B cell (primary cell): ENCODE measurements at regions not wholly inside any gene's neighbourhood (a gene's known extent, or its start where the extent isn't known, plus 50 kb on each side); places are given as distances from the start of the nearest gene placed in this dataset.

Experiments used
- ATAC-seq: fragments of 200-7000 bp; cut with Tn5 transposase; one replicate; pipeline ENCODE4 v1.10.0; 2021; ENCODE audit warnings: low read depth, mild to moderate bottlenecking, moderate number of reproducible peaks, moderate library complexity
- CTCF ChIA-PET: fragments of 350-600 bp; sonication (Branson Sonifier 250); formaldehyde crosslinking; loops from one replicate; lab custom pipeline; 2021; ENCODE audit warnings: antibody characterized with exemption, inconsistent platforms; lab: Charles Lee
- POLR2A ChIA-PET: fragments of 350-600 bp; sonication (Branson Sonifier 250); formaldehyde crosslinking; loops from one replicate; lab custom pipeline; 2021; ENCODE audit warnings: antibody characterized with exemption; lab: Charles Lee
- DNase-seq: peaks from one replicate; pipeline ENCODE4 v3.0.0; 2013
- H2AFZ ChIP-seq: 2 replicates; pipeline ENCODE4 v1.6.1; 2012; ENCODE audit warnings: mild to moderate bottlenecking, low read depth, low read length; ENCODE audit not compliant: insufficient read depth, poor library complexity, severe bottlenecking
- H3K27ac ChIP-seq, 2 donors: 1 replicate in 1 of 2; 2 replicates in 1 of 2; pipeline ENCODE4 v1.5.1; 2012 to 2013; ENCODE audit warnings: low read length in 2 of 2, mild to moderate bottlenecking in 2 of 2, moderate library complexity in 1 of 2
- H3K27me3 ChIP-seq, 4 experiments: fragments of 200-600 bp in 1 of 4; sonication (generic) in 1 of 4; replicated peaks in 1 of 4; 1 replicate in 2 of 4; 2 replicates in 2 of 4; pipeline versions ENCODE4 v1.6.1 to v1.7.0; 2013 to 2016; ENCODE audit warnings: low read length in 3 of 4, mild to moderate bottlenecking in 2 of 4, mixed read lengths in 1 of 4, moderate library complexity in 1 of 4; ENCODE audit not compliant: insufficient read depth in 4 of 4, control insufficient read depth in 3 of 4; ENCODE audit errors: control extremely low read depth in 1 of 4
- H3K36me3 ChIP-seq, 2 experiments: replicated peaks in 1 of 2; 1 replicate in 1 of 2; 2 replicates in 1 of 2; pipeline versions ENCODE4 v1.6.1 to v1.7.1; 2013; ENCODE audit warnings: low read length in 1 of 2; ENCODE audit not compliant: insufficient read depth in 2 of 2, control insufficient read depth in 1 of 2; ENCODE audit errors: control extremely low read depth in 1 of 2, extremely low read depth in 1 of 2
- H3K4me1 ChIP-seq, 2 donors: fragments of 200-600 bp in 1 of 2; sonication (generic) in 1 of 2; 1 replicate in 1 of 2; 2 replicates in 1 of 2; pipeline versions ENCODE4 v1.5.1 to v1.6.1; 2013 to 2017; ENCODE audit warnings: low read length in 2 of 2; ENCODE audit not compliant: control insufficient read depth in 2 of 2, insufficient read depth in 2 of 2
- H3K4me2 ChIP-seq: replicated peaks from 2 replicates; pipeline ENCODE3; 2012; ENCODE audit warnings: mild to moderate bottlenecking, low read depth, low read length; ENCODE audit not compliant: poor library complexity, severe bottlenecking
- H3K4me3 ChIP-seq, 5 experiments: fragments of 200-600 bp in 1 of 5; sonication (generic) in 1 of 5; 1 replicate in 3 of 5; 2 replicates in 2 of 5; pipeline versions ENCODE4 v1.5.1 to v1.7.0; 2011 to 2016; ENCODE audit warnings: low read length in 4 of 5, mild to moderate bottlenecking in 4 of 5, low read depth in 2 of 5, control low read depth in 1 of 5, moderate library complexity in 1 of 5; ENCODE audit not compliant: insufficient read depth in 1 of 5; ENCODE audit errors: control extremely low read depth in 1 of 5, extremely low read depth in 1 of 5
- H3K79me2 ChIP-seq: fragments of 200-600 bp; sonication (generic); one replicate; pipeline ENCODE4 v1.6.0; 2016; ENCODE audit warnings: low read length; ENCODE audit not compliant: control insufficient read depth, insufficient read depth
- H3K9ac ChIP-seq: fragments of 200-600 bp; sonication (generic); 2 replicates; pipeline ENCODE4 v1.6.1; 2017; ENCODE audit warnings: mild to moderate bottlenecking, low read length, moderate library complexity
- H3K9me3 ChIP-seq, 3 donors: one replicate each; pipeline versions ENCODE4 v1.6.1 to v1.7.1; 2013; ENCODE audit warnings: low read length in 2 of 3; ENCODE audit not compliant: control insufficient read depth in 2 of 3, insufficient read depth in 1 of 3; ENCODE audit errors: control extremely low read depth in 1 of 3
- H4K20me1 ChIP-seq: 2 replicates; pipeline ENCODE4 v1.6.0; 2012; ENCODE audit warnings: mild to moderate bottlenecking, low read length; ENCODE audit not compliant: insufficient read depth, control insufficient read depth, poor library complexity, severe bottlenecking
- H3K27ac Mint-ChIP-seq: one replicate; pipeline ENCODE4 v1.8.0; 2021; ENCODE audit warnings: mixed read lengths
- H3K27me3 Mint-ChIP-seq: one replicate; pipeline ENCODE4 v1.8.0; 2021; ENCODE audit warnings: mixed read lengths
- H3K4me1 Mint-ChIP-seq: one replicate; pipeline ENCODE4 v1.8.0; 2021; ENCODE audit warnings: mixed read lengths
- H3K4me3 Mint-ChIP-seq: one replicate; pipeline ENCODE4 v1.8.0; 2021; ENCODE audit warnings: mixed read lengths
- H3K9me3 Mint-ChIP-seq: one replicate; pipeline ENCODE4 v1.8.0; 2022; ENCODE audit warnings: mixed read lengths; ENCODE audit not compliant: insufficient read depth
- CTCF ChIP-seq: fragments of 200-600 bp; IDR thresholded peaks from one replicate; pipeline ENCODE4 v1.8.0; 2022; ENCODE audit warnings: antibody characterized with exemption, mild to moderate bottlenecking
- EZH2 ChIP-seq: IDR thresholded peaks from 2 replicates; pipeline ENCODE4 v1.6.1; 2012; ENCODE audit warnings: borderline replicate concordance, low read depth, mild to moderate bottlenecking, moderate library complexity, low read length; ENCODE audit not compliant: insufficient read depth, poor library complexity, severe bottlenecking
- WGBS: methylation state at CpG from one replicate; pipeline ENCODE4 v1.1.5; 2013; ENCODE audit warnings: missing lambda C conversion rate; ENCODE audit not compliant: insufficient coverage; 5-methylcytosine and 5-hydroxymethylcytosine counted together
- intact Hi-C: fragments of 100-400 bp; cut with micrococcal nuclease; formaldehyde crosslinking; loops from one replicate; pipeline ENCODE4 v1.10.0; 2022

- no peaks in the 10 kb centered on the region for H3K4me1 Mint-ChIP-seq
- Histone ChIP-seq H3K4me1 (no peaks in the 10 kb centered on the region), H3K4me3 (no peak overlapping the region), H3K9me3 (no peaks in the 10 kb centered on the region), H3K27me3 (no peaks in the 10 kb centered on the region), H3K4me2 (no peak overlapping the region), H2AFZ (no peak overlapping the region), H3K27ac (no peak overlapping the region), H3K36me3 (no peaks in the 10 kb centered on the region), H4K20me1 (no peaks in the 10 kb centered on the region), H3K9ac (no peak overlapping the region), H3K79me2 (no peaks in the 10 kb centered on the region)
- intact Hi-C loops: no loop called here
- no peak for DNase-seq
- H3K27me3 Mint-ChIP-seq: peaks cover 20% of the 10 kb centered on the region
- no peak for TF ChIP-seq EZH2
- TF ChIP-seq CTCF: no peak
- no peak overlapping the region for H3K27ac Mint-ChIP-seq
- no peak overlapping the region for H3K4me3 Mint-ChIP-seq
- ChIA-PET CTCF (no interaction called here), POLR2A (no interaction called here)
- no peaks in the 10 kb centered on the region for H3K9me3 Mint-ChIP-seq
- 93% methylated on average over 3 of the region's 3 CpGs for WGBS
- ATAC-seq: no peak
Measured at GRCh38 chr1:243980471-243980870, 70.6 kb upstream of the ZBTB18 start.

GRCh38 chr1:243980071-243980470 is 71.0 kb upstream of the ZBTB18 start:
- no peaks in the 10 kb centered on the region for H3K36me3 ChIP-seq
- Mint-ChIP-seq H3K27ac (no peak overlapping the region), H3K27me3 (peaks cover 20% of the 10 kb centered on the region), H3K9me3 (no peaks in the 10 kb centered on the region), H3K4me1 (no peaks in the 10 kb centered on the region), H3K4me3 (no peak overlapping the region)
- H2AFZ ChIP-seq: no peak overlapping the region
- H3K27me3 ChIP-seq: no peaks in the 10 kb centered on the region
- no peak overlapping the region for H3K4me2 ChIP-seq
- DNase-seq (no peak), ATAC-seq (no peak)
- H4K20me1 ChIP-seq: no peaks in the 10 kb centered on the region
- H3K4me1 ChIP-seq: no peaks in the 10 kb centered on the region
- H3K4me3 ChIP-seq: no peak overlapping the region
- H3K27ac ChIP-seq: no peak overlapping the region
- POLR2A ChIA-PET: no interaction called here
- H3K79me2 ChIP-seq: no peaks in the 10 kb centered on the region
- intact Hi-C loops: no loop called here
- H3K9me3 ChIP-seq: no peaks in the 10 kb centered on the region
- TF ChIP-seq CTCF (no peak), EZH2 (no peak)
- CTCF ChIA-PET: no interaction called here
- no peak overlapping the region for H3K9ac ChIP-seq
